ENCODE measurements at regions not wholly inside any gene's neighbourhood (a gene's known extent, or its start where the extent isn't known, plus 50 kb on each side); places are given as distances from the start of the nearest gene placed in this dataset.
"Not testable (repeated sequence)": the region's sequence is repeated elsewhere in the genome, so short reads cannot be mapped to it uniquely, and the experiment has no call there.

- no peak for DNase-seq (ENCODE audit: low read depth in 4 of 4, low spot score in 3 of 4)
These were observed 309.6 kb upstream of the ATXN7L3B start for GRCh38 chr12:74227846-74228545.

GRCh38 chr12:74229671-74230070 lies 308.0 kb upstream of the ATXN7L3B start:
- no peak for DNase-seq (ENCODE audit: low read depth in 4 of 4, low spot score in 3 of 4)

GRCh38 chr12:74235342-74235741 lies 302.3 kb upstream of the ATXN7L3B start:
- DNase-seq (ENCODE audit: low read depth in 4 of 4, low spot score in 3 of 4), result no peak

- no peak for DNase-seq (ENCODE audit: low read depth in 4 of 4, low spot score in 3 of 4)
These were observed 296.3 kb upstream of the ATXN7L3B start for GRCh38 chr12:74241341-74241740.

GRCh38 chr12:74242088-74242487 lies 295.5 kb upstream of the ATXN7L3B start:
- no peak for DNase-seq (ENCODE audit: low read depth in 4 of 4, low spot score in 3 of 4)

GRCh38 chr12:74245458-74245857 lies 292.2 kb upstream of the ATXN7L3B start:
- DNase-seq (ENCODE audit: low read depth in 4 of 4, low spot score in 3 of 4), result no peak

- DNase-seq (ENCODE audit: low read depth in 4 of 4, low spot score in 3 of 4), result no peak
These were observed 286.7 kb upstream of the ATXN7L3B start for GRCh38 chr12:74250891-74251290.

- DNase-seq (ENCODE audit: low read depth in 4 of 4, low spot score in 3 of 4), result not testable (repeated sequence)
These were observed 283.8 kb upstream of the ATXN7L3B start for GRCh38 chr12:74253826-74254225.

- no peak for DNase-seq (ENCODE audit: low read depth in 4 of 4, low spot score in 3 of 4)
These were observed 282.9 kb upstream of the ATXN7L3B start for GRCh38 chr12:74254784-74255183.

- DNase-seq (ENCODE audit: low read depth in 4 of 4, low spot score in 3 of 4), result no peak
These were observed 278.4 kb upstream of the ATXN7L3B start for GRCh38 chr12:74259199-74259598.

GRCh38 chr12:74264692-74265091 lies 272.9 kb upstream of the ATXN7L3B start:
- no peak for DNase-seq (ENCODE audit: low read depth in 4 of 4, low spot score in 3 of 4)

GRCh38 chr12:74269355-74269754 lies 268.3 kb upstream of the ATXN7L3B start:
- DNase-seq (ENCODE audit: low read depth in 4 of 4, low spot score in 3 of 4), result not testable (repeated sequence)

GRCh38 chr12:74280156-74280655 lies 257.4 kb upstream of the ATXN7L3B start:
- DNase-seq (ENCODE audit: low read depth in 4 of 4, low spot score in 3 of 4), result no peak

GRCh38 chr12:74281401-74282180 lies 256.0 kb upstream of the ATXN7L3B start:
- not testable (repeated sequence) for DNase-seq (ENCODE audit: low read depth in 4 of 4, low spot score in 3 of 4)

- no peak for DNase-seq (ENCODE audit: low read depth in 4 of 4, low spot score in 3 of 4)
These were observed 254.0 kb upstream of the ATXN7L3B start for GRCh38 chr12:74283646-74284045.

GRCh38 chr12:74285773-74286172 lies 251.9 kb upstream of the ATXN7L3B start:
- DNase-seq (ENCODE audit: low read depth in 4 of 4, low spot score in 3 of 4), result no peak

GRCh38 chr12:74286254-74286653 lies 251.4 kb upstream of the ATXN7L3B start:
- DNase-seq (ENCODE audit: low read depth in 4 of 4, low spot score in 3 of 4), result no peak

- no peak for DNase-seq (ENCODE audit: low read depth in 4 of 4, low spot score in 3 of 4)
These were observed 245.1 kb upstream of the ATXN7L3B start for GRCh38 chr12:74292351-74293194.

- DNase-seq (ENCODE audit: low read depth in 4 of 4, low spot score in 3 of 4), result no peak
These were observed 243.9 kb upstream of the ATXN7L3B start for GRCh38 chr12:74293689-74294131.

GRCh38 chr12:74317078-74317601 lies 220.5 kb upstream of the ATXN7L3B start:
- DNase-seq (ENCODE audit: low read depth in 4 of 4, low spot score in 3 of 4), result peak; percentile 41 to 66 (median 61)

GRCh38 chr12:74317741-74318140 lies 219.9 kb upstream of the ATXN7L3B start:
- DNase-seq (ENCODE audit: low read depth in 4 of 4, low spot score in 3 of 4), result no peak

Measured in left renal pelvis (tissue), 4 donors.